COLO829 (cell line): ENCODE measurements at regions not wholly inside any gene's neighbourhood (a gene's known extent, or its start where the extent isn't known, plus 50 kb on each side); places are given as distances from the start of the nearest gene placed in this dataset.
A peak's percentile ranks its signal among the peaks of the same experiment; 100 is the strongest.

ENCODE experiments used
- DNase-seq: peaks from one replicate; pipeline ENCODE4 v3.0.0; 2012; ENCODE audit warnings: low spot score

DNA sequence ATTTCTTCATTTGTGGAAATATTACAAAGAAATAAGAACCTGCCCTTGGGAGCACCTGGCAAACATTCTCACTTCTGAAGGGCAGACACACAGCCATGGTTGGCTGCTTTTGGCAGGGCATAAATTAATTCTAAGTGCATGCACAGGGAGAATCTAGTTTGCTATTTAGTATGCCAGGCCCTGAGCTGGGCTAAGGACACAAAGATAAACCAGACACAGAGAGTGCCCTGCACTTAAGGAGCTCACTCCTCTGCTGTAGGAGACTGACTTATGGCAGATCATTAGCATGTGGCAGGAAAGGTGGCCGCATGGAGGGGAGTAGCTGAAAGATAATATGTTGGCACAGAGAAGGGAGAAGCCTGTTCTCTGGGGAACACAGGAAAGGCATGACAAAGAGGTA lies 367.0 kb downstream of the LPIN1 start:
- DNase-seq = no peak

DNA sequence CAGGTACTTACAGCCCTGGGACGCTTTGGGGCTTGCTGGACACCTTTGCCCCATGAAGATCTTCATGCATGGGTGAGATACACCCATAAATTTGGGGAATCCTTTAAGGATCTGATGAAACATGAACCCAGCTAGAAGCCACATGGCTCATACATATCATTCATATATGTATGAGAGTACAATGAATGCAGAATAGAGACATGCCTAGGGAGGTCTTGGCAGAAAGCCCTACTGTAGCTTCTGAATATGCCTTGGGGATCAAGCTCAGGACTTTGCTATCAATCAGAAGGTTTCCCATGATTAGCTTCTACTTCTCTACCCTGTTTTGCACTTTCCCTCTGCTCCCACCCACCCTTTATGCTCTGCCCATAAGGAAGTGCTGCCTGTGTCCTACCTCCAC lies 368.4 kb downstream of the LPIN1 start:
- DNase-seq = no peak

DNA sequence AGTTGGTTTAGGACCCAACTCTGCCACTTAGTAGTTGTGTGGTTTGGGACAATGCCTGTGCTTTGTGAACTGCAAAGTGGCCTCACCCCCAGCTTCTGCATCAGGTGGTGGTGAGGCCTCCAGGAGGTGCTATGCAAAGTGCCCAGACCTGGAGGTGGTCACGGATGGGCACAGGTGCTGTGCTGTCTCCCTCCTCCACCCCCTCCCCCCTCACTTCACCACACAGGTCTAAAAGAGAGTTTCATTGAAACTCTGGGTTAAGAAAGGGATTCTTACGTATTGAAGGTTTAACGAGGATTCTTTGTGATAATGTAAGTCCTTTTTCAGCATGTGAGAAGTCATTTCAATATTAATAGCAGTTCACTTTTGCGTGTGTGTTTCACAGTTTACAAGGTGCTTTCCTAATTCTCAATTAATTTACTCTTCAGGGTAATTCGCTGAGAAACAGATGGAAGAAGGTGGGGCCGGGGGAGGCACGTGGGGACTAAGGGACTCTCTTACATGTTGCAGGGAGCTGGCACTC lies 369.9 kb downstream of the LPIN1 start:
- no peak for DNase-seq

DNA sequence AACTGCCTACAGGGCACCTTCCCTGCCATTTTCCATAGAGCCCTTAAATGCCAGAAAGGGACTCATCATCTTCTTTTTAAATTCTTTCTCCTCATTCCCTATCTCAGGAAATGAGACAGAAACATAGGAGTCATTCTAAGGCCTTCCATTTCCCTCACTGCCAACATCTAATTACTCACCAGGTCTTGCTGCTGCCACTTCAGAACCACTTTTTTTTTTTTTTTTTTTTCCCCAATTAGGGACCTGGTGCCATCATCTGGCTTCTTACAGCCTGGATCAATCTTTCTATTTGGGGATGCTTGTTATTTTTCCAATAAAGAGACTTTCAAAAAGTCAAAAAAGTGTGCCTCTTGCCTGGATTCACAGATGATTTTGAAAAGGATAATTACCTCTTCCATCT lies 373.4 kb downstream of the LPIN1 start:
- peak; percentile 19 for DNase-seq

DNA sequence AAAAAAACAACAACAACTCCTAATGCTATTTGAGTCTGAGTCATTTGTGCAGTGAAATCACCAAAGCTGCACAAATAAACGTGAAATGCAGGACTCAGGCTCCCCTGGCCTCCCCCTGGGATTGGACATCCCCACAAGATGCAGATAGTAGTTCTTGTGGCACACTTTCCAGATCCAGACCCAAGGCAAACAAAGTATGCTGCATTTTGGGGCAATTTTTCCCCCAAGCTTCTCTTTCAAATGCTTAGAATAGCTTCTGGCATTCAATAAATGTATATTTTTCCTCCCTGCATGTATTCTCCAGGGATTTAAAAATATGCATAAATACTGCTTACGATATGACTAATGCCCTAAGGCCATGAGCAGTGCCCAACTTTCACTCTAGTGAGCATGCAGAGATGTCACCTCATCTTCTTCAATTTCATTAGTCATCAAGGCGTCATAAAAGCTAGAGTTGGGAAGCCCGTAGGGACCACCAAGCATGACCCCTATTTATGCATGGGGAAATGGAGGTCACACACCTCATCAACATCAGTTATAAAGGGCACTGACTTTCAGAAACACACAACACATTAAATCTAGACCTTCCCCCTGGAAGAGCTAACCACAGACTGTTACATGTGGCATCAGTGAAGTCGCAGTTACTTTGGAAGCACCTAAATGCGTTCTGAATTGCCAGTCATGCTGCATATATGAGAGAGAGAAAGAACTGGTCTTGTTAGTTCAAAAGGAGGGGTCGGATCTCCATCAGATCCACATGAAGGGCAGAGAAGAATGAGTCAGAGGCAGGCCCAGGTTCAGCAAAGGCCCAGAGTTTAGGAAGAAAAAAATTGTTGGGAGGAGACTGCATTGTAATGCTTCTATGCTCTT lies 374.1 kb downstream of the LPIN1 start:
- peak; percentile 84 for DNase-seq

DNA sequence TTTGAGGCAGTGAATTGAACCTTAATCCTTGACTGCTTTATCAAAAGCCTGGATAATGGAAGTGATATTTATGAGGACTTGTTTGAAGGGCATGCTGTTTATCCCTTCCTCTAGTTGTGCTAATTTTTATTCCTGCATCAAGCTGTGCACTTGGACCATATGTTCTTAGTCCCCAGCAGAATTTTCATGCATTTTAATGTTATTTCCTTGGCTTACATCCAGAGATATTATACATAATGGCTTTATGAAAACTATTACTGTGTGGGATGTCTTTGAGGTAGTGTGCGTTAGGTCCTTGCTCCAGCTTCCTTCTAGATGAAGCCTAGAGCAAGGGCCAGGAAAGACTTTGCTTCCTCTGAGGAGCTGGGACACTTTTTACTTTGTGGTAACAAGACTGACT lies 378.4 kb downstream of the LPIN1 start:
- DNase-seq = no peak

DNA sequence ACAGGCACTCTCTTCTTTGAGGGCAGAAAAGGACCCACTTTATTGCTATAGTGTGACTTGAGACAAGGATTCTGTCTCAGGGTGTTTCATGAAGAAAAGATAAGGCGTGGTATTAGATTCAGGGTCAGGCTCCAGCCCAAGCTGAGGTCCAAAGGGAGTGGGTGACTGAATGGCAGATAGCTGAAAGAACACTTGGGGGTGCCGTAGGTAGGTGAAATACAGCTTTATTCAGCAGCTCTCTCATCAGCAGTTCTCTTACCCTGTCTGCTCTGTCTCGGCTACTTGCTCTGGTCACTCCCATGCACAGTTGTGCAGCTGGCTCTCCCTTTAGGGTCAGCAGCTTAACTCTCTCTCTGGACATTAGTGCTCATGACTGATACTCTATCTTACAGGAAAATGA lies 379.9 kb downstream of the LPIN1 start:
- no peak for DNase-seq

DNA sequence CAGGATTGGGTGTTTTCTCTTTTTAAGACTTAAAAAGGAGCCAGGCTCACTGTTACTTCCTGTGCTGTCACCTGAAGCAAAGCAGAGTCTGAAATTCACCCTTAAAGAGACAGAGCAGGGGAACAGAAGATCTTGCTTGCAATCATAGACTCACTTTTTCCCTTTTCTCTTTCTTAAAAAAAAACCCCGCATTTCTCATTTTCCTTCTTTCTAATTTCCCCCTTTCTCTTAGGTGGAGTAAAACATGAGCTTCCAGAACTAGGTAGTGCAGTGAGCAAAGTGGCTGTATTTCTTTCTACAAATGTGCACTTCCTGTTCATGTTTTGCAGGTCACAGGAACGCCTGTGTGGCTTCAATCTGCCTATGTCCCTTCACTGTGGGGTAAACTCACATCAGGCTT lies 381.2 kb downstream of the LPIN1 start:
- no peak for DNase-seq

DNA sequence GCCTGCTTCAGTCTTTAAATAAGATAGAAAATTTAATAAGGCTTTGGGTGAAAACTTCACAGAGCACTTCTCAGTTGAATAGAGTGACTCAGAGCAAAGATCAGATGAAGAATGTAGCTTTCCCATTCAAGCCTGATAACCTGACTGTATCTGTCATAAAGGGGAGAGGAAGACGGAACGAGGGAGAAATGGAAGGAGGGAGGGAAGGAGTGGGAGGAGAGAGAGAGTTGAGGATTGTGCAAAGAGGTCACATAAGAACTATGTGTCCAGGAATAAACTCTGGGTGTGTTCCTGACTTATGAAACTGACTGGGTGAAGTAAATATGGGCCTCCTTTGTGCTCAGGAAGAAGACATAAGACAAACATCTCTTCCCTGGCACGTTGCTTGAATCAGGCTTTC lies 385.5 kb downstream of the LPIN1 start:
- peak; percentile 40 for DNase-seq

DNA sequence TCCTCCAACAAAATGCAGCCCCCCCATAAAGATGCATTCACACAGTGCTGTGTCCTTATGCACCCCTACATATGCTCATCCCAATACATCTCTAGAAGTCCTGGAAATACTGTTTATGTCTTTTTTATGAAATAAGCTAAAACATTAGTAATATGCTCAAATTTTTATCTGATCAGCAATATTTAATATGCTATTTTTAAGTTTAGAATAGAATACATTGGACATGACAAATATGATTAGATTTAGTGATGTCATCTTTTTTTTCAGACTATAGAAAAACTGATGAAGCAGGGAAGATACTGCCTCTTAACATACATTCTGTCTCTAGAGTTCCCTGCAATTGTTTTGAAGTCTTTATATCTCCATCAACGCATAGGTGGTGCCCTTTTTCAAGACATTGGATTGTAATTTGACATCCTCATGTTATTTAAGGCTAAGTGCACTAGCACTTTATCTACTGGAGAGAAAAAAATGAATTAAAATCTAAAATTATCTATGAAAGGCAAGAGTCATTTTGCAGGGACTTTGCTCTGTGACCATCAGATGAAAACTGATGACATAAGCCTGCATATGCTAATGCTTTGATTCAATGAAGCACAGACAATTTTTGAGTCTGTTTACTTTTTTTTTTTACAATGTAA lies 395.3 kb downstream of the LPIN1 start:
- no peak for DNase-seq

DNA sequence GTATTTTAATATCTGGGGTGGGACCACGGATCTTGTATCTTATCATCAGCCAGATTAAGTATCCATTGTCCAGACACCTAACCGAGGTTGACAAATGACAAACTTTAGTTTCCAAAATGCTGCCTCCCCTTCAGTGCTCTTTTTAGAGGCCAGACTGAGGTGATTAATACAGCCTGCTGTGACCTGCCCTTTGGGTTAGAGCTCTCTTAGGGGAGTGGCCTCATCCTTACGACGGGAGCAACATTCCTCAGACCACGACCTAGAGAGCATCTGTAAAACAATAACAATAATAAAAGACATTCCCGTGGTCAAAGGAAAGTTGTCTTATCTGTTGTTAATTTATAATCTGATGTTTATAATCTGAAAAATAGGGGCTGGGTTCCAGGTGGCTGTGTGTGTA lies 405.3 kb downstream of the LPIN1 start:
- no peak for DNase-seq

DNA sequence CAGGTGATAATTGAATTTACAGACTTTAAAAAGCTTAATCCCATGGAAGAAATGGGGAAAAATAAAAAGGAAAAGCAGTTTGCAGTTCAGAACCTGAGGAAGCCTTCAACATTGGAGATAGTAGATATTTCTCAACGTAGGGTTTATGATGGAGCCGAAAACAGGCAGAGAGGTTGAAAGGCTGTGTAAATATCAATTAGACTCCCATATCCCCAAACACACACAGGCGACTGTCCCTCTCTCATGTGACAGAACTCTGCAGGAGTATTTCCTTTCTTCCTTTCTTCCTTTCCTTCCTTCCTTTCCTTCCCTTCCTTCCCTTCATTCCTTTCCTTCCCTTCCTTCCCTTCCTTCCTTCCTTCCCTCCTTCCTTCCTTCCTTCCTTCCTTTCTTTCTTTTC lies 406.5 kb downstream of the LPIN1 start:
- no peak for DNase-seq

DNA sequence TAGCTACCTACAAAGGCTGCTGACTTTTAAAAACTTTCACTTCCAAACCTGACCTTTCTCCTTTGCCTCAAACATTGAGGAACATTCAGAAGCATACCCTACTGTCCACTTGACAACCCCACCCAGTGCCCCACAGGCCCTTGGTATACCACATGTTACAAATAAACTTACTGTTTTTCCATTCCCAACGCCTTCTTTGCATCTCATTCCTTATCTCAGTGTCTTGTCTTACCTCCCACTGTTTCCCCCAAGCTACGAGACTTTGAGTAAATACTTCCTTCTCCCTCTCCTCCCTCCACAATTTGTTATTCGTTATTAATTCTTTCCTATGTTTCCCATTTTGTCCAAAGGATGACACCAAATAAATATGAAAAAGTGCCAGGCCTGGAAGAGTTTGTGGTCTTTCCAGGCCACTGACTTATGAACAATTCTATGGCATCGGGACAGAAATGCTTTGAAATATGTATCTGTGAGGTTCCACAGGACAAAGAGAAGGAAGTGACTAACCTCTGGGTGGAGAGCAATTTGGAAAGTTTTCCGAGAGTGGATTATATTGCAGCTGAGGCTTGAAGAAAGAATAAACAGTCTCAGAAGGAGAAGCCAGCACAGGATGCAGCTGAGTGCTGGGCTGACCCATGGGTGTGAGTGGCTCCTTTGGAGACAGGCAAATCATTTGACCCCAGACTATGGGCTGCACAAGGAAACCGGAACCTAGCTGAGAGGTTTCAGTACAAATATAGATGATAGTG lies 409.0 kb downstream of the LPIN1 start:
- peak; percentile 80 for DNase-seq

DNA sequence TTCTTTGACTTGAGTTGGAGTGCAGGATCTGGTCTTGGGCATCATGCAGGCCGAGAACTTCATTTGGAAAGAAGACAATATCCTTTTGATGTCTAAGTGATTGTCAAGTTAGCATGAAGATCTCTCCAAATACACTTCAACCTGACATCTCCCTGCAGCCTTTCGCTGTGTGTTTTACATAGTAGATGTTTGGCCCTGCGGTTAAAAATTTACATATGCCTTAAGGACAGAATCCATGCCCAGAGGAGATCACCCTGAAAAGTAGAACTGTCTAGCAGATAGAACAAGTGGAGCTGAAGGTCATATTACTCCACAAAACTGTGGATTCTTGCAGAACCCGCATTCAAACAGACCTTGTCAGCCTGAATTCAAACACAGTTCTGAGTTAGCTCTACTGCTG lies 409.9 kb downstream of the LPIN1 start:
- no peak for DNase-seq

DNA sequence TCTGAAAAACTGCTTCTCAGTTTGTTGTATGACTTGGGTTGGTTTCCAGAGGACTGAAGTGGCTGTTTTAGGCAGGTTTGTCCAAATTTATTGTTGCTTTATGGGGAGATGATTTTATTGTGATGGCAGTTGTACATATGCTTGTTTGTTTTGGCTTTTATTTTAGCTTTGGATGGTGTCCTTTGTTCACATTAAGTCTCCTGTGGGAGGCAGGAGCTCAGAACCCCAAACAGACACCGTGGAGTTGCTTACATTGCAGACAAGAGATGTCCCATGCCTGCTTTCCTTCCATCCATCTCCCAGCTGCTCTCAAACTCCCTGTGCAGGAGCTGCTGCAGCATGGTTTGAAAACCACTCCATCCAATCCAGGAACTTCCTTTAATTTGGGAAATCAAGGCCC lies 414.7 kb downstream of the LPIN1 start:
- no peak for DNase-seq

DNA sequence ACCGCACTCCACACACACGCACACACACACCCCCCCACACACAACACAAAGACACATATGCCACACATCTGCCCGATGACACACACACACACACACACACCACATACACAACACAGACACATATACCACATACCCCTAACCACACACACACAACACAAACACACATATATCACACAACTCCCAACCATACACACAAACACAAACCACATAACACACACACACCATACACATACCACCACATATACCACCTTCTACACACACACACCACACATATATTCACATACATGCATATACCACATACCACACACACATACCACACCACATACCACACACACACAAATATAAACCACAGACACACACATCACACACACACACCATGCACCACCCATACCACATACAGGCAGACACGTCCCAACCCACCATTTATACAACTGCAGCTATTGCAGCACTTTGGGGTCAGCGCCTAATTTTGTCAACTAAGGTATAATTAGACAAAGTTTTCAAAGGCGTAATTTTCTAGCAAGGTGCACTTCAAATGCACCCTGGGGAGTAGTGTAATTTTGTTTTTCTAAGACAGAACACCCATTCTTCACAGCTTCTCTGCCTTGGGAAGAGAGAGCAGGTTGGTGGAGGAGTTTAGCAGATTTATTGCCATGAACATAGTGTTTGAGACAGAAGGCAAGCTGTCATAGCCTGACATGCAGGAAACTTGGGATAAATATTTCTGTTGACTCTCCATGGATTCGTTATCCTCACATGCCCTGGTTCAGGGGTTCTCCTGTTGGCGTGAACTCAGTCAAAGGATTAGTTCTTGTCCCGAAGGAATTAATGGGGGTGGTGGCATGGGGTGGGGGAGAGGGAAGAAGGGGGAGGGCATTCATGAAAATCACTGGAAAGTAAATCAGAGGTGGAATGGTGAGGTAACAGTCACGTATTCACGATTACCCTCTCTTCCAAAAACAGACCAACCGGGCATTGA lies 416.1 kb downstream of the LPIN1 start:
- no peak for DNase-seq

DNA sequence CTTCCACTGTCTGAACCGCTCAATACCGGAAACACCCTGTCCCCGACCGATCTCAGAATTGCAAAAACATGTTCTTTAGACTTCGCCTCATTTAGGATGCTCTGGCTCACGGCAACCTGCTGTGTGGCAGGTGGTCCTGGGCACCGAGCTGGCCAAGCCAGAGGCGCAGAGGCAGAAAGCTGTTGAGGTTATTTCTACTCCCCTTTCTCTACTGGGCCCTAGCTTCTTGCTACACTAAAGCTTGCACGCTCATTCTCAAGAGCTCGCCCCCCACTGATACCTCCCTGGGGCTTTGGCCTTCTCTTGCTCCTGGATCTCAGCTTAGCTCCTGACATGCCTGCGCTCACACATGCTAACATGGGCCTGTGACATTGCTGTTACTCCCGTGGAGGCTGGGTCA lies 417.4 kb downstream of the LPIN1 start:
- no peak for DNase-seq

DNA sequence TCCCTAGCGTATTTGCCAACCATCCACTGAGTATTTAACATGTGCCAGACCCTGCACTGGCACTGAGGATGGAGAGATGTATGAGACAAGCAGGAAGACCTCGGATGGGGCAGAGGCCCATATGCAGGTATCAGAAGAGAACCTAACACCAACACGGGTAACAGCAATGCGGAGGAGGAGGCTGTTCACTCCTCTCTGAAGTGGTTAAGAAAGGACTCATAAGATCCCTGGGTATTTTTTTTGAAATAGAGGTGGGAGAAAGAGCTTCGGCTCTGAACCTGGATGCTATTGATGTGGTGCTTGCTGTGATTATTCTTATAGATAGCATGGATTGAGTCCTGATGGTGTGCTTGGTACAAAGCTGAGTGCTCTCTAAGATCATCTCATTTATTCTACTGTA lies 418.3 kb downstream of the LPIN1 start:
- DNase-seq = no peak

DNA sequence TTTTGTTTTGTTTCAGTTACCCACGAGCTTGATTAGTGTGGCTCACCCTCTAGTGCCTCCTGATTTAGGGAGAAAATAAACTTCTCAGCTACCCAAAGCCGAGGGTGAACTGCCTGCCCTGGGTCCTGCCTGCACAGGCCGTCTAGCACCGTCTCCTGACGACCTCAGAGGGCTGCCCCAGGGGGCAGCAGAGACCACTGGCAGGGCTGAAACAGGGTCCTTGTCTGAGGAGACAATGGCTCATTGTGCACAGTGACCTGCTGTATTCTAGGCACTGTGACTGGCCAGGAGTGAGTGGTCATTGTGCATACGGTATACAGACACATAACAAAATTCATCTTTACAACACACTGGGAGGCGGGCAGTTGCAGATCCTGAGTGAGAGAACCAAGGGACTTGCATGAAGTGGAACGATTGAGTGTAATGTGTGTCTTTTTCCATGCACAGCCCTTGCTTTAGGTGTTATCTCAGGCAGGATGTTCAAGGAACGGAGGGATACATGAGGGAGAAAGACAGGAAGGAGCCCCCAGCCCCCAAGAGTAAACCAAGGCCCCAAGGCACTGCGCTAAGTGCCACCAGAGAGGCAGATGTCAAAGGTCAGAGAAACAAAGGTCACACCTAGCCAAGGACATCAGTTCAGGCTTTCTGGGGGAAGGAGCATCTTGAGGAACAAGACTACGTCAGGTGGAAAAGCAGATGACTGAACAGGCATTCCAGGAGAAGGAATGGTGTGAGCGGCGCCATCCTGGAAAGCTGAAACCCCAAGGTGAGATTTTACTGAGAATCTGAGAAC lies 421.3 kb downstream of the LPIN1 start:
- DNase-seq = peak; percentile 86

DNA sequence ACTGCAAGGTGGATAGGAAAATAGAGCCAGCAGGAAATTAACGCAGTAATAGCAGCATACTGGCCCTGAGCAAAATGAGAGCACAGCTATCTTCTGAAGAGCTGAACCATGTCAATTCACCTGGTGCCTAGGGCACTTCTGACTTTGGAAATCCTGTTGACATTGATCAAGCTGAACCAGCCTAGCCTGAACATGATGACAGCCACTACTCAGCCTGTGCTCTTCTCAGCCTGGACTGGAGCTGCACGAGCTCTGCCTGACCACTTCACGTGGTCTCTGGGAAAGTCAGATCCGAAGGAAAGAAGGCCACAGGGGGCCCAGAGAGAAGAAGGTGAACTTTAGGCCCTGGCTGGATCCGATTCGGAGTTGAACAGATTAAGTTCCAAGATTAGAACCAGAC lies 421.9 kb downstream of the LPIN1 start:
- no peak for DNase-seq
